HPDE6-E6E7 (cell line): ENCODE measurements at regions not wholly inside any gene's neighbourhood (a gene's known extent, or its start where the extent isn't known, plus 50 kb on each side); places are given as distances from the start of the nearest gene placed in this dataset.

Source experiments
- DNase-seq: peaks from one replicate; pipeline ENCODE4 v3.0.0; 2011; ENCODE audit warnings: missing footprints; ENCODE audit errors: extremely low spot score

DNA sequence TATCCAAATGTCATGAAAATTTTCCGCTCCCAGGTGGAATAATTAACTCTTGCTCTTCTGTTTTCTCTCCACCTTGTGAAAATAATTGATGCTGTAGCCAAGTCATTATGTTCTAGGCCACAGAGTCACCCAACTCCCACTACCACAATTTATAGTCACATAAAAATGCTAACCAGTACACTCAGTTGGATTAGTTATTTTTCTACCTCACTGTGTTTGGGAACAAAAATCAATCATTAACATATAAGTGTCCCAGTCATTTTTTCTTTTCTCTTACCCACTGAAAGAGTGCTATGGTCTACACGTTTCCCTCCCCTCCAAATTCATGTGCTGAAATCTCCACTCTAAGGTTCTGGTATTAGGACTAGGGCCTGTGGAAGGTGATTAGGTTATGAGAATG lies 255.6 kb upstream of the LMCD1 start:
- no peak for DNase-seq

DNA sequence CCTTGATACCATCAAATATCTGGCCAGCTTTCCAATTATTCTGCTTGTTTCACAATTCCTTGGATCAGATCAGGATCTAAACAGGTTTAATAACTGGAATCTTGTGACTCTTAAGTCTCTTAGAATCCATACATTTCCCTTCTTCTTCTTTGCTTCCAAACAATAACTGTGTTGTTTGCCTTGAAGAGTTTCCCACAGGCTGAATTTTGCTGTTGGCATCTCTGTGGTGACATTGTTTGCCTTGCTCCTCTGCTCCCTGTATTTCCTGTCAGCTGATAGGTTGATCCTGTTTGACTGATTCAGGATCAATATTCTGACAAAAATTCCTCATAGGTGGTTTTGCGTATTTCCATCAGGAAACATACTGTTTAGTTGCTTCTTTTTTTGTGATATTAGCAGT lies 248.4 kb upstream of the LMCD1 start:
- no peak for DNase-seq

DNA sequence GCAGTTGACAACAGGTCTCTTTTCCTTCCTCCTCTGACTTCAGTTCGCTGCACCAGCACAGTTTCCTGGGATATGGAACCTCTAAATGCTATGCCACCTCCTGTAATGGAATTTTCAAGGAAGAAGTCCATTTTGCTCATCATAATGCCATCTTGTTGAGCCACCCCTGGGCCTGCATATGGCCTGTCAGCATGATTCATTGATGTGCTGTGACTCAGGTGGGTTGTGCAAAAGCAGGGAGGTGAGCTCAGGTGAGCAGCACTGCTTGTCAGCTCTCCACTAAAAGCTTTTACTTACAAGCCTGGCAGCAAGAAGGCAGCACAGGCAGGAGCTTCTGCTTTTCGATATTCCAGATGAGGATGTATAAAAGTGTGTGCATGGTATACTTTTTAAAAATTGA lies 247.1 kb upstream of the LMCD1 start:
- DNase-seq: no peak

DNA sequence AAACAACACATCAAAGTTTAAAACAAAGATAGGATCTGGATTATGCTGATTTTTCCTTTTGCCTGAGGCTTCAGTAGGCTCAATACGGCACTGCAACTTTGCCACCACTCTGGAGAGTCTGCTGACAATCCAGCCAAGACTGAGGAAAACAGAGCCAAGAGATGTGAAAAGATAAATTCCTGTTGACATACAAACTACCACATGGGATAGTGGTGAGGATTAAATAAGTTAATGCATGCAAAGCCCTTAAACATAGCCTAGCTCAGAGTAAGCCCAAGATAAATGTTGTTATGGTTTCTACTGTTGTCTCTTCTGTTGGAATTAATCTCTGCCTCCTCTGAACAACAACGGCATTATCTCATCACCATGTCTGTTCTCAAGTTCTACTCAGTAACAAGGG lies 245.9 kb upstream of the LMCD1 start:
- DNase-seq: no peak

DNA sequence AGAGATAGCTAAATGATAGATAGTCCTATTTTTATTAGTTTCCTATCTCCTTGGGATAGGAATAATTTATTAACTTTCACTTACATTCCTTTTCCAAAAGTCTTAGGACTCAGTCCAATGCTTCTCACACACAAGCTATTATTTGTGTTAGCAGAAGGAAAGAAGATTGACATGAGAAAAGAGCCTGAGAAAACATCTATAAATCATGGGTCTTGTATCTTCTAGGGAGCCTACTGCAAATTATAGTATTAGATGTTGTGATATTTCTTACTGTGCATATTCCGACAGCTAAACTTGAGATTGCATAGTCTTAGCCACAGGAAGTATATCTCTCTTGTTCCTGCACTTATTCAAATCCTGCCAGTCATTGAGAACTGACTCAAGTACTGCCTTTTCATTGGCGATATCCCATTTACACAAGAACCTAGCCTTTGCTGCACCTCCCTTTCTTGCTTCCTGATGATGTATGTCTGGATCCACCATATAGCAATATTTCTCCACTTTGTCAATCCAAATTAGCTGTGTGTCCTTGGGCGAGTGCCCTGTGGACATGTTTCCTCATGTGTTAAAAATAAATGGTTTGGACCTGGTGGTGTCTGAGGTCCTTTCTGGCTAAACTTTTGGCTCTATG lies 245.1 kb upstream of the LMCD1 start:
- no peak for DNase-seq

DNA sequence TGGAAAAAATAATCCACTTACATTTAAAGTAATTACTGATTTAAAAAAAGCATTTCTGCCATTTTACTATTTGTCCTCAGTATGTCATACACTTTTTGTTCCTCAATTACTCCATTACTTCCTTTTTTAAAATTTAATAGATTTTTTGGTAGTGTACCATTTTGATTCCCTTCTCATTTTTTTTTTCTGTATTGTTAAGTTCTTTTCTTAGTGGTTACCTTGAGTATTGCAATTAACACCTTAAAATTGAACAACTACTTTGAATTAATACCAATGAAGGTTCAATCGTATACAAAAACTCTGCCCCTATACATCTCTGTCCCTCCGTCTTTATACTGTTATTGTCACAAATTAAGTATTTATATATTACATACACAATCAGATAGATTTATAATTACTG lies 240.6 kb upstream of the LMCD1 start:
- DNase-seq: no peak

DNA sequence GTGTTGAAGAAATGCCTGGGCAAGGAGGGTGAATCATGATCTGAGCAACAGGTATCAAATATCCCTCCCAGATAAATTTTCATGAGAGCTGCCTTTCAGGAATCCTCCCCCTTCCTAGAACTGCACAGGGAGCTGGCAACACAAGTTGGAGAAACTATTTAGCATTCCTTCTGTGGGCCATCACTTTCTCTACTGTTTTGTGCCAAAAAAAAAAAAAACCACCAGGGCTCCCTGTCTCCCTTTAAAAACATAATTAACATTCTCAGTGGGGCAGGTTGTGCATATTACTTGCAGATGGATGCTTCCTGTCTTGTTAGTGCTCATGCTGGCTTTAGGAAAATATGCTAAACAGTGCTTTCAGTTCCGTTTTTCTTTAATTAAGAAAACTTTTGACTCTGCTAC lies 234.9 kb upstream of the LMCD1 start:
- DNase-seq: no peak

DNA sequence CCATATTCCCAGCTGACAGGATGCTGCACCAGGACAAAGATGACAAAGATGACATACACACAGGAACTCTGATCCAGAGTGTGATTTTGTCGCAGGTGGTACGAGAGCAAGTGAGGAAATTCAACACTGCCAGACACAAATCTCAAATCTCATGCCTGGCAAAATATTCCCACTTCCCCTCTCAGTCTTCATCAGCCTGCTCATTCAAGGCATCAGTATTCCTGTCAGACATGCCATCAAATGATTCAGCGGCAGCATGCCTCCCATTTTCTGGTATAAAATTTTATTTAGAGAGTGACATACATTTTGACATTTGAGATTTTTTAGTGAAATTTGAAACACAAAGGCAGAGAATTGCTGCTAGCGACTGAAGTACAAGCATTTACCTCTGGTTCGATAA lies 228.1 kb upstream of the LMCD1 start:
- DNase-seq: no peak

DNA sequence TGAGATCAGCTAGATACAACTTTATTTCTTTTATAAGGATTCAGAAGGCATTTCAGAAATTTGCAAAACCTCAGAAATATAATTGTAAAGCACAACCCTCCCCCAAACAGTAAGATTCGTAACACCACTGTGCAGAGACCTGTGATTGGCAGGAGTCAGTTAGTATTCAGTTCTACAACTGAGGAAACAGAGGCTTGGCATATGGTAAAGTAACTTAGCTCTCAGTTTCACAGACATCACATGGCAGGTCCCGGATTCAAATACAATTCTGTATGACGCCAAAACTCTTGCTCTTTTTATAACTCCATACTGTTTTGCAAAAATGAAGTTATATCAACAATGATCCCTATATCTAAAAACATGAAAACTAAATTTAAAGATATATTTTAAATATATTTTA lies 225.6 kb upstream of the LMCD1 start:
- no peak for DNase-seq

DNA sequence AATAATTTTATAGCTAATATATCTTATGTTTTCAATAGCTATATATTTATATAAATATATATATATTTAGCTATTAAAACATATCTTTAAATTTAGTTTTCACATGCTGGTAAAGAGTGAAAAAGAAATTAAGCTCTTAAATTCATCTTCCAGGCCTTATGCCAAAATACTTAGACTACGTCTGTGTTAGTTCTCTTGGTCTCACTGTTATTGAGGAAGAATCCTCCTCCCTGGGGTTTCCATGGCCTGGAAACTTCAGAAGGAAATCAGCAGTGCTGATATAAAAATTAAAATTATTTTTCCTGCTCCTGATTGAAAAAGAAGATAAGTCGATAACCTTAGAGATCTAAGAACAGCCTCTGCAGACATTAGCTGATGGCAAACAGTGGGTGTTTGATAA lies 225.1 kb upstream of the LMCD1 start:
- DNase-seq: no peak

DNA sequence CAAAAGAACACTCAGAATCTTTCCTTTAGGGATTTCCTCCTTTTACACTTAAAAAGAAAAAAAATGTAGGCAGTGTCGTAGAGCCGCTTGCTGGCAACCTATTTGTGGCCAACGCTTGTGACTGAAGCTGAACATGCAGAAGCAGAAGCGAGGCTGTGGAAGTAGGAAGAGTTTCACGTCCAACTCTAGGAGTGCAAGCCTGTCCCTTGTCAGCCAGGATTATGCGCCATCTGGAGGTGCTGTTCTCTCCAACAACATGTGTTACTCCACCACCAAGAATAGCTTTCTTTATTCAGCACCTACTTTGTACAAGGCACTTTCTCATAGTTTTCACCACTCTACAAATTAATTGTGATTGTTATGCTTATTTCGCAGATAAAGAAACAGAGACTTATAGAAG lies 223.2 kb upstream of the LMCD1 start:
- DNase-seq: no peak

DNA sequence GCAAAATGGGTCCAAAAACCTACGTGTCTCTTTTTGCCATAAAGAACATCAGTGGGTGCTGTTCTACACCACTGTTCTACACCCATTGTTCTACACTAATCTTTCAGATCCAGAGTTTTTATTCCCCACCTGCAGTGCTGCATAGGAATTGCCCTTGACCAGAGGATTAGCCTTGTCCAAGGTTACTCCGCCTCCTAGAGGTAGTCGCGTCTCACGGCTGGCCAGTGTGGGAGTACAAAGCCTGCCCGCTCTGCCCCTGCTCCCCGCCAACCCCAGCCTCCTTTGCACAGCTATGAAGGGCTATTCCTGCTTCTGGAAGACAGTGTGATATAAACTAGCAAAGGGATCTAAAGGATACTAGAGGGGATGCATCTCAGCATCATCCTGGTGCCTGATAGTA lies 222.1 kb upstream of the LMCD1 start:
- DNase-seq: no peak

DNA sequence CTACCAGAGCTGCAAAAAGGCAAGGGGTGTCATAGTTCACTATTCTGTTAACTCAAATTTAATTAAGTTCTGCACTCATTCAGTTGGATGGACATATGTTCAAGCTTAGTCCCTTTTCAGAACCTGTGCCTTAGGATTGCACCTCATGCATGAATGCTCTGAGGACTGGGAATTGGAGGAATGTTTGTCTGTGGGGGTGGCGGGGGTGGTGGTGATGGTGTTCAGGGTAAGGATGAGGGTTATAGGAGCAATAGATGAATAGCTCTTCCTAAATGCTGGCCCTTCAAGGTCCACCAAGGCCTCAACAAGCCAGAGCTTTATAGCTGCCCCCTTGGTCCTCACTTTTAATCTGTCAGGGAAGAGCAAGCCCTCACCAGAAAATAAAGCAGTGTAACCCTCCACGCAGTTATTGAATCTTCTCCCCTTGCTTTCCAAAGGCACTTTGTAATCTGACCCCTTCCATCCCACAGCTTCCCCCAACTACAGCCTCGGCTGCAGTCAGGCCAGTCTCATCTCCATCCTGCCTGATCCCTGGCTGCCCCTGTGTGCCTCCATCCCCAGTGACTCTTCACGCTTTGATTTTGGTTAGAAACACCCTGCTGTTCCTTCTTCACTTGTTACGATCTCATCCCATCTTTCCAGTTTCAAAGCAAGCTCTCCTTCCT lies 221.6 kb upstream of the LMCD1 start:
- no peak for DNase-seq

DNA sequence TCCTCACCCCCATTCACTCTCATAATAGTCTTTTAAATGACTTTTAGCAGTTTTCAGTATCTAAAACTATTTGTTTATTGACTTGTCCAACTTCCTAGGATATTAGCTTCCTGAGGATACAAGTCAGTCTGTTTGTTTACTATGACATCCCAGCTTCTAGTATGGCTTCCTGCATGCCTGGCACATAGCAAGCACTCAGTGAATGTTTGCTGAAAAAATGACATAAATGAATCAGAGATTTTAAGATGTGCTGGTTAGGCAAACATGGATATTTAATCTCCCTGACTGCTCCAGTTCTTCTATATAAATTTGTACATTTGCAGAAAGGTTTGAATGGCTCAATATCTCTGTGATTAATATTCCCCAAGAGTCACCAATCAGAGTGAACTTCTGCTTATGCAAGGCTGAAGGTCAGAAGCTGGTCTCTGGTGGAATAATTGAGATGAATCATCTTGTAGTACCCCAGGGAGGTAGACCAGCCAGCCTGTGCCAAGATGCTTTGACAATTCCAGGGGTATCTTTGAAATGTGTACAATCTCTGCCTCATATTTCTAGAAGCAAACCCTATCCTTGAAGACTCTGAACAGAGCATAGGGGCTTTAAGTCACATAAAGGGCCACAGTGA lies 219.0 kb upstream of the LMCD1 start:
- no peak for DNase-seq

DNA sequence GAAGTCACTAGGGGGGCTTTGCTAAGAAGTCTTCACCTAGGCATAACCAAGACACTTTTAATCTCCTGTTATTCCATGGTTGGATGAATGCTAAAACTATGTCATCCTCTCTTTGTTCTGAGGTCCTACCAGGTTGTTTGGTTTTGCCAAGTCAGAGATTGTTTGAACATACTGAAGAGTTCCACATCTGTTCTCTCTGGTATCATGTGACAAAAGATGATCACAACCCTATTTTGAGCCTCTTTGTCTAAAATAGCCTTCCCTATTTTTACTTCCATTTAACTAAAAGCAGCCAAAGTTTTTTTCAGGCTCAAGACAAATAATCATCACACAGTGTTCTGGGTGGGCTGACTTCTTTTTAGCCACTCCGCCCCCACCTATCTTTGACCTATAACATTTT lies 218.4 kb upstream of the LMCD1 start:
- DNase-seq: no peak

DNA sequence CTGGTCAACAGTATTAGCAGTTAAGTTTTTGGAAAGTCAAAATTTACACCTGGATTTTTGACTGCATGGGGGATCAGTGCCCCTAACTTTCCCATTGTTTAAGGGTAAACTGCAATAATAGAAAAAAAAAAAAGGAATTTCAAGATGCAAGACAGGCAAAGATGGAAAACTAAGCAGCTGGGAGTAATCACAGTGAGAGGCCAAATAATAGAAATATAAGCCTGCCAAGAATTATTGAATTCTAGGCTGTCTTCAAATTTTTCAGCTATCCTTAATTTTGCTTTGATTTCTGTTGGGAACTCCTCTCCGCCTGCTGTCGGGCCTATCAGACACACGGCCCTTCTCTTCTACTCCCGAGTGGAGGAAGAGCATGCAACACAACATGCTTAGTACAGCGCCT lies 215.5 kb upstream of the LMCD1 start:
- DNase-seq: no peak

DNA sequence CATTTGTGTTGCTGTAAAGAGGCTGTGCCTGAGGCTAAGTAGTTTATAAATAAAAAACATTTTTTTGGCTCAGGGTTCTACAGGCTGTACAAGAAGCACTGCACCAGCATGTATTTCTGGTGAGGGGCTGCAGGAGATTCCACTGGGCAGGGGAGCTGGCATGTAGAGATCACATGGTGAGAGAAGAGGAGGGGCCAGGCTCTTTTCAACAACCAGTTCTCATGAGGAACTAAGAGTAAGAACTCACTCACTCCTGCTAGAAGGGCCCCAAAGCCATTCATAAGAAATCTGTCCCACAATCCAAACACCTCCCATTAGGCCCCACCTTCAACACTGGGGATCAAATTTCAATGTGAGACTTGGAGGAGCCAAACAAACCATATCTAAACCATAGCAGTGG lies 214.9 kb upstream of the LMCD1 start:
- DNase-seq: no peak

DNA sequence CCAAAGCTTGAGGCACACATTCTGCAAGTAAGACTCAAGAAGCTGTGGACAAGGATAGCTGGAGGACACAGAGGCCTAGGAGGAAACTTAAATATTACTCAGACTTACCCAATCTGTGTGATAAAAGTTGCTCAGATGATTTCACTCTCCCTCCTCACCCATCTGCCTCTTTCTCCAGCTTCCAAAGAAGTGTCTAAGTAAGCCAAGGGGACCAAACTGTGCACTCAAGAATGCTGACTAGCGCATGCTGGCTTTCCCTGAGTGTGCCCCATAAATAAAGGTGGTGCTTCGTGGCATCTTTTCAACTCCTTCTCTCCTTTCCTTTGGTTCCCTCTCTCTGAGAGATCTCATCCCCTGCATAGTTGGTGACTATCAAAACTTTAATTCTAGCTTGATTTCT lies 211.0 kb upstream of the LMCD1 start:
- no peak for DNase-seq

DNA sequence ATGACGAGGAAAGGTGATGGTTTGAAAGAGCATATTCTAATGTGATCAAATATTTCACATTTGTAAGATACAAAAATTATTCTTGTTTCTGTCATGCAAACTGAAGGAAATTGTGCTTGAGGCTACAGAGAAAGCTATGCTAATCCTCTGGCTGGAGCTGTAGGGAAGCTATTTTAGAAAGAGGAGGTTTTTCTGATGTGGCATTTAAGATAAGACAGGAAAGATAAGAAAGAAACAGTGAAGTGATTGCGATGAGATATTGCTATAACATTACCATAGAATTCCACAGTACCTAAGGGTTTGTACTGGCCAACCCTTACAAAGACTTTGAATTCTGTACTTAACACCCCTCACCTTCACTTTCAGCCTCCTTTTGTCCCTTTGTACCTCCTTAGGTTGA lies 205.2 kb upstream of the LMCD1 start:
- no peak for DNase-seq

DNA sequence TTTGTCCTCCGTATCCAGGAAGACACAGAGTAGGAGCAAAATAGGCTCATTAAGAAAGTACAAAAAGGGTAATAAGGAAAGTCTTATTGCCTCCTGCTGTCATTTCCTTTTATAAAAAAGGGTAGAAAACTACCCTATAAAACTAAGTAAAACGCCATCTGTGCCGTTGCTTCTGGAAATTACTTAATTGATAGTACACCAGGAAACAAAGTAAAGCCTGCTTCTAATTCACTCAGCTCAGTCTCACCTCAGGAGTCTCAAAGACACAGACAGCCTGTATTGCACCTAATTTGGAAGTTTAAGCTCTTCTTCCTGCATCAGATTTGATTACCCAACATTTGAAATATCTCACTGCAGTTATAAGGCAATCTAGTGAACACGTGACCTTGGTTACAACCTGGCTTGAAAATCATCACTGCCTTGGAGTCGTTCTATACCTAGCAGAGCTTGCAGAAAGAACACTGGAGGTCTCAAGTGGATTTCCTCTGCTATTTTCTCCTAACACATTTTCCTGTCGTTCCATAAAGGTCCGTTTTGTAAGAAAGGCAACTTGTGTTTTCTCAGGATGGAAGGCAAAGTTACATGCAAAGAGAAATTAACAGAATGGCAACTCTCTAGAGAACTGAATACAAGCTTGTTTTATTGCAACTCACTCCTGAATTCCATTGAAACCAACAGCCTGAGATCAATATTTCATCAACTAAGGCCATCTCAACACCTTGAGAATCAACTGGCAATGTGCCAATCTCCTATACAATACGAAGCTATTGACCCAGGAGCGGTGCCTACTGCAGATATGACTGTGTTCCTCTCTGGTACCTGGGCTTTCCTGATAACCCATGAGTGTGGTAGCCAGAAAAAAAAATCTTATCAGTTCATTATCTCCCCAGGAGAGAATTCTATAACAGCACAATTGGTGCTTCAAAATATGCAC lies 203.3 kb upstream of the LMCD1 start:
- no peak for DNase-seq

DNA sequence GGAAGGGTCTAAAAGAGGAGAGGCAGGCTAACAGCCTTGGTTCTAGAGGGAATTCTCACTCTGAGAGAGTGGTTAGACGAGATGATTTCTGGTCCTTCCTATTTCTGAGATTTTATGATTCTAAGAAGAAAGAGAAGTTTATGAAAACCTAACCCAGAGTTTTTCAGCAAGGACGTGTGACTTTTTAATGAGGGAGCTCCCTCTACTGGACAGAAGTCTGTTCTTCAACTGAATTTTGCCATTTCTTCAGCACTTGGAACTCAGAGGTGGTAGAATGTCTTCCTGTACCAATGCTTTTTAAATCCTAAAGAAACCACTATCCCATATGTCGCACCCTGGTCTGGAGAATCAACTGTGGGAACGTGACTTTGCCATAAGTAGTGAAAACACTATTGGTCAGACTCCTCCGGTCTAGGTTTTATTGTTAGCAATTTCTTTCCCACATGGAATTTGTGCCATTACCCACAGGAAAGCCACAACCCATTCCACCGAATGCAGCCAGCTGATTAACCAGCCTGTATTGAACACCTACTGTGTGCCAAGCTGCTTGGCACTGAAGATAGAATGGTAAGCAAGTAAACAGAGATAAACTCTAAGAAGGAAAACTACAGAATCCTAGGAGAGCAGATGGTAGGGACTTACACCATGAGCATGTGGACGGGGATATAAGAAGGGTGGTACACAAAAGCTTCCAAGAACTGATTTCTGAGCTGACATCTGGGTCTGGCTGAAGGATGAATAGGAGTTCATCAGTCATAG lies 199.5 kb upstream of the LMCD1 start:
- DNase-seq: no peak

DNA sequence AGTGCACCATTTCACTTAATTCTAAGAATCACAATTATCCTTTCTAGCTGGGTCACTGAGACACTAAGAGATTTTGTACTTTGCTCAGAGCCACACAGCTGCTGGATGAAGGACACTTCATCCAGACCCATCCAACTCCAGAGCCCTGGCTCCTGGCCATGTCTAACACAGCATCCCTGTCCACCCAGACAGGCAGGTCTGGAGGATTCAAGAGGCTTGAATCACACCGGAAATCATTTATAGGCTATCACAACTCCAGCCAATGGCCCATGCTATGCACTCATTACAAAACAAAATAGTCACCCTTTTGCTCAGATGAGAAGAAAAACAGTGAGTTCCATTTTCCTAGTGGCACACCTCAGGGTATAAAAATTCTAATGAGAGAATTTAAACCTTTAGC lies 198.2 kb upstream of the LMCD1 start:
- no peak for DNase-seq
